OCI-LY7 (cell line): ENCODE measurements at regions not wholly inside any gene's neighbourhood (a gene's known extent, or its start where the extent isn't known, plus 50 kb on each side); places are given as distances from the start of the nearest gene placed in this dataset.

Experiments
- EZH2phosphoT487 ChIP-seq: fragments of 200-600 bp; sonication (generic); IDR thresholded peaks from 2 replicates; pipeline ENCODE4 v1.6.1; 2018; ENCODE audit warnings: low read depth, borderline replicate concordance, mild to moderate bottlenecking, mixed run types, antibody characterized with exemption, low read length, moderate library complexity, mixed read lengths
- TF ChIP-seq, protein P1 (sequence below): fragments of 200-600 bp; sonication (generic); conservative IDR thresholded peaks from 2 replicates; pipeline ENCODE4 v1.5.1; 2014; ENCODE audit warnings: mild to moderate bottlenecking, antibody characterized with exemption, low read length, moderate library complexity, mixed read lengths

DNA sequence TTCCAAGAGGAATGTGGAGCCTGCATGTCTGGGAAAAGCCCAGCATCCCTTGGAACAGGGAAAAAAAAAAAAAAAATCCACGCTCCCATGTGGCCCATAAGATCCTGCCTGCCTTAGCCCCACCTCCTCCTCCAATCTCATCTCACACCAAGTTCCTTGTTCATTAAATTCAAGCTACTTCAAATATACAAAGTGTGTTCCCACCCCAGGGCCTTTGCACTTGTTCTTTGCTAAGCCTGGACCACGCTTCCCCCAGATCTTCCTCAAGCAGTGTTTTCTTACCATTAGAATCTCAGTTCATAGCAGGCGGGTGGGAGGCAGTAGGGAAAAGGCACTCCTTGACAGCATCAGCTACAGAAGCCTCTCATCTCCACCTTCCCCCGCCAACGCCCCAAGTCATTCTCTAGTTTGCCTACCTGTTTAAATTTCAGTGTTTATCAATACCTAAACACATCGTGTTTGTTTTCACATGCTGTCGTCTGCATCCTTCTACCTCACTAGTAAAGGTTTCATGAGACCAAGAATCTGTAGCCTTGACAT, 262.8 kb downstream of the FGFR2 start:
- no peak for TF ChIP-seq EZH2phosphoT487
- TF ChIP-seq, protein P1, sequence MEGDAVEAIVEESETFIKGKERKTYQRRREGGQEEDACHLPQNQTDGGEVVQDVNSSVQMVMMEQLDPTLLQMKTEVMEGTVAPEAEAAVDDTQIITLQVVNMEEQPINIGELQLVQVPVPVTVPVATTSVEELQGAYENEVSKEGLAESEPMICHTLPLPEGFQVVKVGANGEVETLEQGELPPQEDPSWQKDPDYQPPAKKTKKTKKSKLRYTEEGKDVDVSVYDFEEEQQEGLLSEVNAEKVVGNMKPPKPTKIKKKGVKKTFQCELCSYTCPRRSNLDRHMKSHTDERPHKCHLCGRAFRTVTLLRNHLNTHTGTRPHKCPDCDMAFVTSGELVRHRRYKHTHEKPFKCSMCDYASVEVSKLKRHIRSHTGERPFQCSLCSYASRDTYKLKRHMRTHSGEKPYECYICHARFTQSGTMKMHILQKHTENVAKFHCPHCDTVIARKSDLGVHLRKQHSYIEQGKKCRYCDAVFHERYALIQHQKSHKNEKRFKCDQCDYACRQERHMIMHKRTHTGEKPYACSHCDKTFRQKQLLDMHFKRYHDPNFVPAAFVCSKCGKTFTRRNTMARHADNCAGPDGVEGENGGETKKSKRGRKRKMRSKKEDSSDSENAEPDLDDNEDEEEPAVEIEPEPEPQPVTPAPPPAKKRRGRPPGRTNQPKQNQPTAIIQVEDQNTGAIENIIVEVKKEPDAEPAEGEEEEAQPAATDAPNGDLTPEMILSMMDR: no peak
